HG03280 (cell line): ENCODE measurements at regions not wholly inside any gene's neighbourhood (a gene's known extent, or its start where the extent isn't known, plus 50 kb on each side); places are given as distances from the start of the nearest gene placed in this dataset.

Experiments
- ATAC-seq: cut with Tn5 transposase; IDR thresholded peaks from one replicate; pipeline ENCODE4 v1.9.1; 2021; ENCODE audit warnings: mild to moderate bottlenecking, moderate library complexity; ENCODE audit not compliant: unreplicated experiment

- ATAC-seq = peak; percentile 52
These were observed 218.1 kb upstream of the SOX4 start for GRCh38 chr6:21375151-21376116.

- no peak for ATAC-seq
These were observed 216.2 kb upstream of the SOX4 start for GRCh38 chr6:21377356-21377755.

GRCh38 chr6:21381331-21381963 is 212.1 kb upstream of the SOX4 start:
- no peak for ATAC-seq

GRCh38 chr6:21382821-21383449 is 210.6 kb upstream of the SOX4 start:
- no peak for ATAC-seq

GRCh38 chr6:21383450-21384085 is 210.0 kb upstream of the SOX4 start:
- no peak for ATAC-seq

GRCh38 chr6:21384216-21384615 is 209.3 kb upstream of the SOX4 start:
- ATAC-seq = no peak

- no peak for ATAC-seq
These were observed 206.8 kb upstream of the SOX4 start for GRCh38 chr6:21386744-21387143.

- ATAC-seq = no peak
These were observed 202.9 kb upstream of the SOX4 start for GRCh38 chr6:21390532-21391213.

- ATAC-seq = no peak
These were observed 201.4 kb upstream of the SOX4 start for GRCh38 chr6:21392177-21392576.

GRCh38 chr6:21393441-21394165 is 199.9 kb upstream of the SOX4 start:
- no peak for ATAC-seq

GRCh38 chr6:21395121-21395520 is 198.4 kb upstream of the SOX4 start:
- no peak for ATAC-seq

GRCh38 chr6:21396313-21396712 is 197.2 kb upstream of the SOX4 start:
- no peak for ATAC-seq

- ATAC-seq = no peak
These were observed 194.7 kb upstream of the SOX4 start for GRCh38 chr6:21398741-21399325.

- peak; percentile 79 for ATAC-seq
These were observed 191.2 kb upstream of the SOX4 start for GRCh38 chr6:21402368-21402767.

GRCh38 chr6:21404577-21404976 is 189.0 kb upstream of the SOX4 start:
- ATAC-seq = peak; percentile 58

GRCh38 chr6:21406316-21406715 is 187.2 kb upstream of the SOX4 start:
- no peak for ATAC-seq

- no peak for ATAC-seq
These were observed 184.3 kb upstream of the SOX4 start for GRCh38 chr6:21409231-21409630.

GRCh38 chr6:21413428-21413827 is 180.1 kb upstream of the SOX4 start:
- no peak for ATAC-seq

GRCh38 chr6:21414065-21414464 is 179.5 kb upstream of the SOX4 start:
- no peak for ATAC-seq
